Ovary (tissue), 7 donors: ENCODE measurements at regions not wholly inside any gene's neighbourhood (a gene's known extent, or its start where the extent isn't known, plus 50 kb on each side); places are given as distances from the start of the nearest gene placed in this dataset.
"Not testable (repeated sequence)": the region's sequence is repeated elsewhere in the genome, so short reads cannot be mapped to it uniquely, and the experiment has no call there.

ENCODE experiments used
- DNase-seq, 5 donors: peaks; one replicate each; pipeline ENCODE4 v3.0.0-alpha.2; 2019 to 2020
- H3K27ac ChIP-seq, 2 donors: fragments of 200-600 bp; one replicate each; pipeline versions ENCODE4 v1.5.1 to v1.8.0; 2019 to 2022
- H3K27me3 ChIP-seq: fragments of 200-600 bp; one replicate; pipeline ENCODE4 v1.8.0; 2022
- H3K36me3 ChIP-seq: fragments of 200-600 bp; sonication (generic); one replicate; pipeline ENCODE4 v1.5.1; 2019
- H3K4me1 ChIP-seq: one replicate; pipeline ENCODE4 v1.8.1; 2013; ENCODE audit warnings: mild to moderate bottlenecking, moderate library complexity; ENCODE audit not compliant: insufficient read depth
- H3K4me3 ChIP-seq: fragments of 200-600 bp; sonication (generic); one replicate; pipeline ENCODE4 v1.5.1; 2017
- H3K9me3 ChIP-seq, 2 donors: fragments of 200-600 bp in 1 of 2; sonication (generic) in 1 of 2; one replicate each; pipeline versions ENCODE4 v1.5.1 to v1.8.1; 2013 to 2019; ENCODE audit warnings: mild to moderate bottlenecking in 1 of 2, moderate library complexity in 1 of 2
- EP300 ChIP-seq: sonication (generic); formaldehyde crosslinking; IDR thresholded peaks from one replicate; pipeline ENCODE4 v1.6.1; 2017; ENCODE audit warnings: antibody characterized with exemption
- POLR2A ChIP-seq: fragments of 450-650 bp; IDR thresholded peaks from one replicate; pipeline ENCODE4 v1.6.1; 2017; ENCODE audit warnings: antibody characterized with exemption, mild to moderate bottlenecking, moderate library complexity
- WGBS, 3 donors: extraction: QIAGEN DNeasy Blood & Tissue Kit in 1 of 3; methylation state at CpG; one replicate each; pipeline versions ENCODE4 v1.1.5 to v1.1.7; 2013 to 2017; 5-methylcytosine and 5-hydroxymethylcytosine counted together
- intact Hi-C, 4 donors: fragments of 100-400 bp; cut with DNase I; formaldehyde crosslinking; loops; one replicate each; pipeline versions ENCODE4 v1.11.0 to v1.15.1; 2022 to 2023
- TF ChIP-seq, protein P1 (sequence below), 3 donors: fragments of 450-650 bp in 2 of 3; fragments of 200-600 bp in 1 of 3; IDR thresholded peaks; one replicate each; pipeline versions ENCODE4 v1.5.1 to v1.8.0; 2016 to 2022; ENCODE audit warnings: antibody characterized with exemption in 3 of 3, mild to moderate bottlenecking in 1 of 3
- donor health status: DM: no; HTN: no; CAD: no; lungs with moderate emphysema.
- donor health status: DM: no; HTN: no; CAD: no.
- donor health status: Bipolar disorder and iron deficiency.
- donor health status: DM: no; HTN: no; CAD: no.
- donor health status: DM: yes; HTN: yes; CAD: no.

DNA sequence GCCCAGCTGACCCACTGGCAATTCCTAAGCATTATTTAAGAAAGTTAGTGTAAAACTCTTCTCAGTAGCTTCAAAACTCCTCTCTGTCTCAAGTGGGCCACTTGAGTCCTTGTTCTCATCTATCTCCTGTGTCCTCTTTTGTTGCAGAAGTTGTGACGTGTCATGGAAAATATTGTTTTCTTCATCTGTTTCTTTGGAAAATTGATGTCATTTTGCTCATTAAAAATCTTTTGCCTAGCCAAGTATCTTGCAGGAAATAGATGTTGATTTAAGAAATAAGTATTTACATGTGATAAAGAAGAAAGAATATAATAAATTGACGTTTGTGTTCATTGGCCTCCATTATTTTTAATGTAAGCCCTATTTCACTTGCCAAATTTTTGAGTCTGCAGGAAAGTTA is 1158.4 kb upstream of the SEMA6A start:
- no peaks in the 10 kb centered on the region for H3K27me3 ChIP-seq
- DNase-seq, result no peak
- TF ChIP-seq EP300 (no peak), POLR2A (no peak)
- TF ChIP-seq, protein P1, sequence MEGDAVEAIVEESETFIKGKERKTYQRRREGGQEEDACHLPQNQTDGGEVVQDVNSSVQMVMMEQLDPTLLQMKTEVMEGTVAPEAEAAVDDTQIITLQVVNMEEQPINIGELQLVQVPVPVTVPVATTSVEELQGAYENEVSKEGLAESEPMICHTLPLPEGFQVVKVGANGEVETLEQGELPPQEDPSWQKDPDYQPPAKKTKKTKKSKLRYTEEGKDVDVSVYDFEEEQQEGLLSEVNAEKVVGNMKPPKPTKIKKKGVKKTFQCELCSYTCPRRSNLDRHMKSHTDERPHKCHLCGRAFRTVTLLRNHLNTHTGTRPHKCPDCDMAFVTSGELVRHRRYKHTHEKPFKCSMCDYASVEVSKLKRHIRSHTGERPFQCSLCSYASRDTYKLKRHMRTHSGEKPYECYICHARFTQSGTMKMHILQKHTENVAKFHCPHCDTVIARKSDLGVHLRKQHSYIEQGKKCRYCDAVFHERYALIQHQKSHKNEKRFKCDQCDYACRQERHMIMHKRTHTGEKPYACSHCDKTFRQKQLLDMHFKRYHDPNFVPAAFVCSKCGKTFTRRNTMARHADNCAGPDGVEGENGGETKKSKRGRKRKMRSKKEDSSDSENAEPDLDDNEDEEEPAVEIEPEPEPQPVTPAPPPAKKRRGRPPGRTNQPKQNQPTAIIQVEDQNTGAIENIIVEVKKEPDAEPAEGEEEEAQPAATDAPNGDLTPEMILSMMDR (IDR thresholded peaks at IDR 0.05), result no peak
- H3K27ac ChIP-seq, result no peak overlapping the region
- no peaks in the 10 kb centered on the region for H3K36me3 ChIP-seq
- H3K4me1 ChIP-seq, result peaks cover 2% of the 10 kb centered on the region
- 42 to 49% (median 46%) methylated on average over 2 of the region's 2 CpGs for WGBS, 3 donors
- H3K4me3 ChIP-seq, result no peak overlapping the region
- intact Hi-C loops, result no loop called here
- H3K9me3 ChIP-seq, result no peaks in the 10 kb centered on the region

DNA sequence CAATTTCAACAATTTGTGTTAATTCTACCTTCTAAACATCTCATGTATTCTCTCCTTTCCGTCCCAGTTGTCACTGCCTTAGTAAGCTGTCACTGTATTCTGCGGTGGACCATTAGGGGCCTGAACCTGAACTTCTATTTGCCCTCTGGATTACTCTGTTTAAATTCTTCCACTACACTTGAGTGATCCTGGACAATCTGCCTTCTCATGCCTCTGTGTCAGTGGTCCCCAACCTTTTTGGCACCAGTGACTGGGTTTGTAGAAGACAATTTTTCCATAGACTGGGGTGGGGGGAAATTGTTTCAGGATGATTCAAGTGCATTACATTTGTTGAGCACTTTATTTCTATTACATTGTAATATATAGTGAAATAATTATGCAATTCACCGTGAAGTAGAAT is 1157.6 kb upstream of the SEMA6A start:
- peaks cover 2% of the 10 kb centered on the region for H3K4me1 ChIP-seq
- no peak overlapping the region for H3K4me3 ChIP-seq
- H3K36me3 ChIP-seq, result no peaks in the 10 kb centered on the region
- intact Hi-C loops, result no loop called here
- no peaks in the 10 kb centered on the region for H3K27me3 ChIP-seq
- H3K27ac ChIP-seq, result no peak overlapping the region
- DNase-seq, result no peak
- H3K9me3 ChIP-seq, result no peaks in the 10 kb centered on the region
- 90 to 95% (median 94%) methylated on average over 3 of the region's 3 CpGs for WGBS, 3 donors
- TF ChIP-seq EP300, result no peak
- TF ChIP-seq POLR2A, result no peak
- TF ChIP-seq, protein P1 (IDR thresholded peaks at IDR 0.05), result no peak

DNA sequence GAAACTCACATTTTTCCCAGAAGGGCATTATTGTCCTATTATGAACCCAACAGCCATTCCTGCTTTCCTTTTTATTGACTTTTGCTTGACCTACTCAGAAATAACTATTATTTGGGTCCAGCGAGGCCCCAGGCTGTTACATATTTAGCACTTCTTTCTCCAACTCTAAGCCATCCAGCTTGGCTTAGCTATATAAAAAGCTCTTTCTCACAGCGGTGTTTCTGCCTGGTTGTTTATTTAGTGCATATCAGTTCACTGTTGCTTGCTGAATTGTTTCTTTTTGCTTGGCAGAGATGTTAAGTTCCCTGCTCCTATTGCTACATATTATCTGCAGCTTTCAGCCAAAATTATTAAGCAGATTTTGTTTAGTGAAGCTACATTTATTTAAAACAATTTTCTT is 1156.8 kb upstream of the SEMA6A start:
- no peak overlapping the region for H3K27ac ChIP-seq
- 3 to 8% (median 5%) methylated on average over 2 of the region's 2 CpGs for WGBS, 3 donors
- H3K9me3 ChIP-seq, result no peaks in the 10 kb centered on the region
- no peaks in the 10 kb centered on the region for H3K27me3 ChIP-seq
- no peak overlapping the region for H3K4me3 ChIP-seq
- no peak for TF ChIP-seq POLR2A
- TF ChIP-seq, protein P1 (IDR thresholded peaks at IDR 0.05), result no peak
- TF ChIP-seq EP300, result no peak
- intact Hi-C loops, result no loop called here
- peaks cover 2% of the 10 kb centered on the region for H3K4me1 ChIP-seq
- DNase-seq, result no peak
- no peaks in the 10 kb centered on the region for H3K36me3 ChIP-seq

DNA sequence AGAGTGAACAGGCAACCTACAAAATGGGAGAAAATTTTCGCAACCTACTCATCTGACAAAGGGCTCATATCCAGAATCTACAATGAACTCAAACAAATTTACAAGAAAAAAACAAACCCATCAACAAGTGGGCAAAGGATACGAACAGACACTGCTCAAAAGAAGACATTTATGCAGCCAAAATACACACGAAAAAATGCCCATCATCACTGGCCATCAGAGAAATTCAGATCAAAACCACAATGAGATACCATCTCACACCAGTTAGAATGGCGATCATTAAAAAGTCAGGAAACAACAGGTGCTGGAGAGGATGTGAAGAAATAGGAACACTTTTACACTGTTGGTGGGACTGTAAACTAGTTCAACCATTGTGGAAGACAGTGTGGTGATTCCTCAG is 1146.2 kb upstream of the SEMA6A start:
- H3K27ac ChIP-seq, intact Hi-C loops, H3K4me1 ChIP-seq, H3K9me3 ChIP-seq, H3K27me3 ChIP-seq, DNase-seq, H3K4me3 ChIP-seq, H3K36me3 ChIP-seq: not testable (repeated sequence)
- WGBS, 3 donors, result 84 to 93% (median 84%) methylated on average over 4 of the region's 4 CpGs

DNA sequence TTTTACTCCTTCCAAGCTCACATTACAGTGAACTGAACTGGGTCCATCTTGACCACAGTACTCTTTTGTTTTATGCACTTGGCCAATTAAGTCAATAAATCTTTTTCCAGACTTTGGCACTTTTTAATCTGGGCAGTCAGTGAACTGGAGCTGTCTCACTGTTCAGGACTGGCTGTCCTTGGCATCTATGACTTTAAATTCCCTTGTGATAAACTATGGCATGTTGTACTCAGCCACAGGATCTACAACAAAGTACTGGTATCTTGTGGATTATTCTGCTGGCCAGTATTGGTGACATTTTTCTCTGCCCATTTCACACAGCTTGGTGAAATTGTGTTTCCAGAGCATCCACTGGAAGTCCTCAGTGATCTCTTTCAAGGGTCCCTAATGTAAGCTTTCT is 1144.8 kb upstream of the SEMA6A start:
- H3K4me1 ChIP-seq, result no peaks in the 10 kb centered on the region
- H3K27me3 ChIP-seq, result no peaks in the 10 kb centered on the region
- intact Hi-C loops, result no loop called here
- no peaks in the 10 kb centered on the region for H3K36me3 ChIP-seq
- H3K27ac ChIP-seq, result no peak overlapping the region
- H3K9me3 ChIP-seq, result no peaks in the 10 kb centered on the region
- TF ChIP-seq POLR2A (no peak), EP300 (no peak)
- TF ChIP-seq, protein P1 (IDR thresholded peaks at IDR 0.05), result no peak
- H3K4me3 ChIP-seq, result no peak overlapping the region
- no peak for DNase-seq
